ENCODE measurements at regions not wholly inside any gene's neighbourhood (a gene's known extent, or its start where the extent isn't known, plus 50 kb on each side); places are given as distances from the start of the nearest gene placed in this dataset.

GRCh38 chr6:11633741-11634509, 96.4 kb downstream of the TMEM170B start:
- TF ChIP-seq CTCF (IDR thresholded peaks at IDR 0.05) (no peak), POLR2A (IDR thresholded peaks at IDR 0.05) (no peak)
- DNase-seq = no peak
- intact Hi-C loops (cut with DNase I) = no loop called here
- Histone ChIP-seq H3K4me3 (no peak overlapping the region), H3K4me1 (replicated peaks in 1 of 2) (no peaks in the 10 kb centered on the region), H3K27me3 (no peaks in the 10 kb centered on the region), H3K27ac (no peak overlapping the region), H3K36me3 (replicated peaks in 1 of 2) (no peaks in the 10 kb centered on the region), H3K9me3 (replicated peaks in 1 of 3) (no peaks in the 10 kb centered on the region)
- 88 to 93% (median 92%) methylated on average over 8 to 11 of the region's 11 CpGs for WGBS, 4 donors

GRCh38 chr6:11634948-11635347, 97.4 kb downstream of the TMEM170B start:
- no peaks in the 10 kb centered on the region for H3K36me3 ChIP-seq (replicated peaks in 1 of 2)
- H3K27ac ChIP-seq = no peak overlapping the region
- WGBS, 4 donors = 76 to 85% (median 85%) methylated on average over 4 of the region's 4 CpGs
- TF ChIP-seq POLR2A (IDR thresholded peaks at IDR 0.05) = no peak
- no peak for TF ChIP-seq CTCF (IDR thresholded peaks at IDR 0.05)
- no peak for DNase-seq
- H3K9me3 ChIP-seq (replicated peaks in 1 of 3) = no peaks in the 10 kb centered on the region
- no peaks in the 10 kb centered on the region for H3K4me1 ChIP-seq (replicated peaks in 1 of 2)
- intact Hi-C loops (cut with DNase I) = no loop called here
- H3K27me3 ChIP-seq = no peaks in the 10 kb centered on the region
- H3K4me3 ChIP-seq = no peak overlapping the region

- H3K4me1 ChIP-seq (replicated peaks in 1 of 2) = no peaks in the 10 kb centered on the region
- H3K36me3 ChIP-seq (replicated peaks in 1 of 2) = no peaks in the 10 kb centered on the region
Observed at GRCh38 chr6:11636121-11636520, 98.6 kb downstream of the TMEM170B start.

GRCh38 chr6:11637266-11637665, 99.7 kb downstream of the TMEM170B start:
- TF ChIP-seq CTCF (IDR thresholded peaks at IDR 0.05) (no peak), POLR2A (IDR thresholded peaks at IDR 0.05) (no peak)
- no peak overlapping the region for H3K4me3 ChIP-seq
- intact Hi-C loops (cut with DNase I) = no loop called here
- 79 to 89% (median 81%) methylated on average over 2 of the region's 2 CpGs for WGBS, 4 donors
- no peaks in the 10 kb centered on the region for H3K4me1 ChIP-seq (replicated peaks in 1 of 2)
- H3K27me3 ChIP-seq = no peaks in the 10 kb centered on the region
- no peaks in the 10 kb centered on the region for H3K9me3 ChIP-seq (replicated peaks in 1 of 3)
- DNase-seq = no peak
- H3K27ac ChIP-seq = no peak overlapping the region
- H3K36me3 ChIP-seq (replicated peaks in 1 of 2) = no peaks in the 10 kb centered on the region

More at GRCh38 chr6:11636121-11636520, 98.6 kb downstream of the TMEM170B start:
- Histone ChIP-seq H3K4me3 (no peak overlapping the region), H3K27ac (no peak overlapping the region), H3K9me3 (replicated peaks in 1 of 3) (no peaks in the 10 kb centered on the region), H3K27me3 (no peaks in the 10 kb centered on the region)
- WGBS, 4 donors = 84 to 93% (median 88%) methylated on average over 5 of the region's 5 CpGs
- intact Hi-C loops (cut with DNase I) = no loop called here
- no peak for DNase-seq
- no peak for TF ChIP-seq POLR2A (IDR thresholded peaks at IDR 0.05)
- no peak for TF ChIP-seq CTCF (IDR thresholded peaks at IDR 0.05)

Measured in adrenal gland (tissue), 9 donors.